GM19397 (cell line): ENCODE measurements at regions not wholly inside any gene's neighbourhood (a gene's known extent, or its start where the extent isn't known, plus 50 kb on each side); places are given as distances from the start of the nearest gene placed in this dataset.
A peak's percentile ranks its signal among the peaks of the same experiment; 100 is the strongest.
"Not testable (repeated sequence)": the region's sequence is repeated elsewhere in the genome, so short reads cannot be mapped to it uniquely, and the experiment has no call there.

Experiments used
- ATAC-seq: cut with Tn5 transposase; IDR thresholded peaks from one replicate; pipeline ENCODE4 v1.9.1; 2021; ENCODE audit warnings: mild to moderate bottlenecking, moderate library complexity; ENCODE audit not compliant: unreplicated experiment

DNA sequence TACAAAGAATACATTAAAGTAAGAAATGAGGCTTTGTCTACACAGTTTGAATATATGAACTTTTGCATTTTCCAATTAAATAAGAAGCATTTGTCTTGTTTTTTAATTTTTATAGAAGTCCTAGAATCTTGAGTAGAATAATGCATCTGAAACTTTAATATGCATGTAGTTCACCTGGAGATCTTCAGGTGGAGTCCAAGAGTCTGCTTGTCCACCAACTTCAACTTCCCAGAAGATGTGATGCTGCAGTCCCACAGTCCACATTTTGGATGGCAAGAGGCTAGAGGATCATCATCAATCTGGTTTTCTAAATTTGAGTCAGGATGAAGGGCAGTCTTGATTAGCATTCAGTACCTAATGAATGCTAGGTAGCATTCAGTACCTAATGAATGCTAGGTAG is 357.6 kb upstream of the SOX2 start:
- ATAC-seq: no peak

DNA sequence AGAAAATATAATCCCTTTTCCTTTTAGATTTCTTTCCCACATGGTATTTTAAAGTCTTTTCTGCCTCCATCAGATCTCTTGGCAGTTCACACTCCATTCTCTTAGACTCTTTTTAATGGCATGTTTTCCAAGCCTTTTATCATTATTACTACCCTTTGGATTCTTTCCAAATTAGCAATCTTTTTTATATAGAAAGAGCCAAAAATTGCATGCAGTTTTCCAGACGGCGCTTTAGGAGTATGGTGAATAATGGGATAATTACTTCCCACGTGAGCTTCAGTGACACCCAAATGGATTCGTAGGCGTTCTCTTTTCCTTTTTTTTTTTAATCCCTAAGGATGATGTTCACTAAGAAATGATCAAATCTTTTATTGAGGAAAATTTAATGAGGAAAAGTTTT is 354.8 kb upstream of the DNAJC19 start:
- ATAC-seq: no peak

DNA sequence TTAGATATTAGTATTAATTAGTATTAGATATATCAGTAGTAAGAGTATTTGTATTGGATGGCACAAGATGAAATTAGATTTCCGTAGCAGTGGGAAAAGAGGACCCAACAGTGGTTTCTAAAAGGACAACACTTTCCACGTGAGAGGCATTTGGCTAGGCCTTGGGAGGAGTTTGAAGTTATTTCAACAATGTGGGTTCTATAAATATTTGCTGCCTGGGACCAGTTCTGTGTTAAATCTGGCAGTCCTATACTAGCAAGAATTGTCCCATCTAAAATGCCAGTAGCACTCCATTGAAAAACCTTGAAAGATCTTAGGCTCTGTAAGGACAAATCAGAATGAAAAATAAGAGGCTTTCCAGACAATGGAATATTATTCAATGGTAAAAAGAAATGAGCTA is 347.1 kb upstream of the DNAJC19 start:
- no peak for ATAC-seq

DNA sequence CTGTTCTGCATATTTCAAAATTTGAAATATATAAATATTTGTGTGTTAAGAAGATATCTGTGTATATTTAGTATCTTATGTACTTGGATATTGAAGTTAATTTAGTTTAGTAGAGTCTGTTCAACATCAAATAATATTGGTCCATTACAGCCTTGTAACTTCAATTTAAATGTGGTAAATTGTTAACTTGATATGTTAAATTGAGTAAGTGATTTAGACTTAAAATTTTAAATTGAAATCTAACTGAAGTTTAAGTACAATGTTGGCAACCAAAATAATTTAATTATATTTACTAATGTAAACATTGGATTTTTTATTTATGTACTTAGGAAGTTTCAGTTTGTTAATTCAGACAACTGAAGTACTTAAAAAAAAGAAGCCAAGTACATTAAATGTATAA is 343.9 kb upstream of the DNAJC19 start:
- ATAC-seq: no peak

DNA sequence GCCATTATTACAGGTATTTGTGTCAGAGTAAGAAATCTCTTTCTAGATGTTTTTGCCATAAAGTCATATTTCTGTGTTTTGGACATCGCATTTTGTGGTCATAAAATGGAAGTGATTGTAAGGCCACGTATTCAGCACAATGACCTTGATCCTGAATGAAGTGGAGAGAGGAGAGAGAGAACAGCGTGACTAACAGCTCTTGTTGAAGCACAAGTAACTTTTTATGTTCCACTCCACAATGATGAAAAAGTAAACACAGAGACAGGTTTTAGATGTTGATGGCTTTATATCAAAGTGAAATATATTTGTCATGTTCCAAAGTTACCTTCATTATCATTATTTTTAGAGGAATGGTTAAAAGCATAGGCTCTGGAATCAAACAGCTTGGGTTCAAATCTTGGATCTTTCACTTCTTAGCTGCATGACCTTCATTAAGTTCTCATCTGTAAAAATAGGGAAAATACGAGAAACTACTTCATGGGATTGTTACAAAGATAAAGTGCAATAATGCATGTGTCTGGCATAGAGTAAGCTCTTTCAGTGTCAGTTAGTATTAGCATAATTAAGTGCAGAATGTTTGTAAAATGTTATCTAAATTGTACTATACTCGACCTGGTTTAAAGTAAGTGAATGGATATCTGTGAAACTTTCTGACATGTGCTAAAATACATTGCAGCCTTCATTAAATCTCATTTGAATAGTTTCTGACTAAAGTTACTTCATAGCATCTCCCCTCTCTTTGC is 341.5 kb upstream of the DNAJC19 start:
- no peak for ATAC-seq

DNA sequence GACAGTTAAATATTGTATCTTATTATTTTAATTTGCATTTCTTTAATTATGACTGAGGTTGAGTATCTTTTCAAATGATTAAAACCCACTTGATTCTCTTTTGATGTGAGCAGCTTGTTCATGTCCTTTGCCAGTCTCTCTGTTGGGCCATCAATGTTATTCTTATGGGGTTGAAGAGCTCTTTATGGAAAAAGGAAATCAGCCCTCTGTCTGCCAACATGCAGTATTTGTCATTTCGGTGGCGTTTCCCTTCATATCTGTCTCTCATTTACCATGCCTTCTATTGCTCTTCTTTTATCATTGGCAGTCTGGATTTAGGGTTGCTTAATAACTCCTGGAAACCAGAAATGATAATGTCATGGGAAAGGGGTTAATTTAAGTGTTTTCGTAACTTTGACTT is 340.7 kb upstream of the DNAJC19 start:
- ATAC-seq: no peak

DNA sequence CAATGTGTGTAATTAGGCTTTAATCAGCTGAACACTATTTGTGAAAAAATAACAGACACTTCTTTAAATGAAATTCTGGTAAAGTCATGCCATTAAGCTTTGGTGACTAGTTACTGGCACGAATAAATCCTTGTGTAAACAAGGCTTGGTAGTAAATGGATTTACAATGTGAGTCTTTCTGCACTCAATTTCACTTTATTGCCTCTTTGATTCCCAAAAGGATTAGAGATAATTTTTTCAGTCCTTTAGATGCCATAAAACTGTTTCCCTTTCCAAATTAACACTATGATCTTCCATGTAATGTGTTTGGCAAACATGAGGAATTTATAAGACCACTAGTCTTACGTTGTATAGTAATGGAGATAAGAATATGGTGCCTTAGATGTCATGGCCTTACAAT is 339.5 kb upstream of the DNAJC19 start:
- no peak for ATAC-seq

DNA sequence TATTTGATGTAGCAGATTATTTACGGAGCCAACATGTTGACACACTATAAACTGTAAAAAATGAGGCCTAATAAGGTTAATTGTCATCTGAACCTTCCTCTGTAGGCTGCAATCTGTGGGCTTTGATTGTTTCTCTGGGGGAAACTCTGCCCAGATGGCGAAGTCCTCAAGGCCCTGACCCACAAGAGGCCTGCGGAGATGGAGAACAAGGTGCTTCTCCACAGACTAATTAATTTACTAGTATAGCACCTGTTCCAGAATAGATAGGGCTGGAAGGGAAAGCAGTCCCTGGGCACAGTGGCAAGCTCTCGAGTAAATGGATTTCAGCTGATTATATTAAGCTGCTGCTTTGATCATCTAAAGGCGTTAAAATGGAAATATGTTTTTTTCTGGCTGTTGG is 338.8 kb upstream of the DNAJC19 start:
- no peak for ATAC-seq

DNA sequence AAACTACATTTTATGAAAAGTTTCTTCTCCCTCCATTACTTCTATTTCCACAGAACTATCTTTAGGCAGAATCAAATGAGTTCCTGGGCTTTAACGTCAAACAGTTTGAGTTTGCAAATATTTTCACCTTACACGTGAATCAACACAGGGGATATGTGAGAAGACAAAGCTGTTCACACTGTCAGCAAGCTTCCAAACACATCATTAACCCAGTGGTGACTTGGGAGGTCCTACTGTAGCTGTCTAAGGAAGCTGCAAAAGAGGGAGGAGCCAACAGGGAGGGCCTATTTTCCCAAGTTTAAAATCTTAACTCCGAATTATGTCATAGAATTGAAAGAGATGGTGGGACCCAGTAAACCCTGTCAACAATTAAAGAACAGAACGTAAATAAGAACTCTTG is 337.8 kb upstream of the DNAJC19 start:
- ATAC-seq: no peak

DNA sequence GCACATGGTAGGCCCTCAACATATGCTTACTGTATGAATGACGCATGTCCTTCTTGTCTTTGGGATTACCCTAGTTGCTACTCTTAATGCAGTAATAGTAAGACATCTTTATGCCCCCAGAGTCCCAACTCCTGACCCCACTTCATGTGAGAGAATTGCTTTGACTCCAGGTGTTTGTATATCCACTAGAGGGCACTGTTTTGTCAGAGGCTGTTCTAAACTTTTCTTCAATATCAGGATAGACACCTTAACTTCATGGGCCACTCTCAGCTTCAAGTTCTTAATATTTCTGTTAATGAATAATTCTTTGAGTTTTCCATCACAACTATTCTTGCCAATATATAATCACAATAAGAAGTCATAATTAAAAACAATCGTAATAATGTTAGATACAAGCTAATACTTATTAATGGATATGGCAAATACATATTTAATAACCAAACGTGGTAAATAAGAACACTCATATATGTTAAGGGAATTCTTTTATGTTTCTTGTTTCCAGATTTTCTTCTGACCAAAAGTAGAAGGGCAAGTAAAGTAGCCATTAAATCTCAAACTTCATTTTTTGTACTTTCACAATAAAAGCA is 337.2 kb upstream of the DNAJC19 start:
- peak; percentile 55 for ATAC-seq

DNA sequence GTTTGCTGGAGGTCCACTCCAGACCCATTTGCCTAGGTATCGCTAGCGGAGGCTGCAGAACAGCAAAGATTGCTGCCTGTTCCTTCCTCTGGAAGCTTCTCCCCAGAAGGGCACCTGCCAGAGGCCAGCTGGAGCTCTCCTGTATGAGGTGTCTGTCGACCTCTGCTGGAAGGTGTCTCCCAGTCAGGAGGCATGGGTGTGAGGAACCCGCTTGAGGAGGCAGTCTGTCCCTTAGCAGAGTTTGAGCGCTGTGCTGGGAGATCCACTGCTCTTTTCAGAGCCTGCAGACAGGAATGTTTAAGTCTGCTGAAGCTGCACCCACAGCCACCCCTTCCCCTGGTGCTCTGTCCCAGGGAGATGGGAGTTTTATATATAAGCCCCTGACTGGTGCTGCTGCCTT is 335.0 kb upstream of the DNAJC19 start:
- ATAC-seq: not testable (repeated sequence)

DNA sequence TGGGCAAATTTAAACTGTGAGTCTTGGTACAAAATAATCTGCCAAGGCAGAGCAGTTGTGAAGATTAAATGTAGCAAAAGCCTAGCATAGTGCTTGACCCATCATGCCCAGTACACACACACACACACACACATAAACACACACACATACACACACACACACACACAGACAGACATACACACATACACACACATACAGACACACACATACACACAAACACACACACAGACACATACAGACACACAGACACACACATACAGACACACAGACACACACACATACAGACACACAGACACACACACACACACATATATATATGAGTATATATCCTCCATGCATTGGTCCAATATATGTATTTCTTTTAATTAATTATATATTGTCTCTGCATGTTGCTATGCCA is 328.8 kb upstream of the DNAJC19 start:
- no peak for ATAC-seq

DNA sequence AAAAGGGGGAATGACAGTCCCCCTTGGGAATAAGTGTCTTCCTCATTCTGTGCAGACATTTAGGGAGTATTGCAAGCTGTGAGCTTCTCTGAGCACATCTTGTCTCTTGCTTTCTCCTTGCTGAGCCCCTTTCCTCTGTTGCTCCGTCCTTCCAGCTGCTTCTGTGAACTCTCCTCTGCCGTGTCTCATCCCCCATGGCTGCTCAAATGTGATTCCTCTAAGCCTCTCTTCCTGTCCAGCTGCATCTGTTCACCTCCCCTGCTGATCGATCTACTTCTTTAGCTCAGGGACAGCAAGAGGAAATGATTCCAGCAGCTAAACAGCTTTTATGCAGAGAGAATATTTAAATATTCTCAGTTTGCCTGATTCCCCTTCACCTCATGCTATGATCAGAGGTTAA is 328.0 kb upstream of the DNAJC19 start:
- ATAC-seq: no peak

DNA sequence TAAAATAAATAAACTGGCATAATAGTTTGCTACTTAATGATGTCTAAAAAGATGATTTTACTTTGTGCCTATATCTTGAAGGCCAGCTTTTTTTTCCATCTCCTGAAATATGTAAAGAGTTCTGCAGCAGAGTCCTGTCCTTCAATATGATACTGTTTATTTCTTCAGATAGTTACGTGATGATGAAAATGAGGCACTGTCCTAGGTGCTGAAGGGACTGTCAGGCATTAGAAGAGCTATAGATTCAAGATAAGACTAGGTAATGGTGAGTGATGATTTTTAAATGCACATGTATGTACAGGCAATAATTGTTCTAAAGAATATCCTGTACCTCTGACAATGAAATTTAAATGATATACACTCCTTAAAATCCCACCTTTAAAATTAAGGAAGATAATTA is 326.9 kb upstream of the DNAJC19 start:
- ATAC-seq: no peak

DNA sequence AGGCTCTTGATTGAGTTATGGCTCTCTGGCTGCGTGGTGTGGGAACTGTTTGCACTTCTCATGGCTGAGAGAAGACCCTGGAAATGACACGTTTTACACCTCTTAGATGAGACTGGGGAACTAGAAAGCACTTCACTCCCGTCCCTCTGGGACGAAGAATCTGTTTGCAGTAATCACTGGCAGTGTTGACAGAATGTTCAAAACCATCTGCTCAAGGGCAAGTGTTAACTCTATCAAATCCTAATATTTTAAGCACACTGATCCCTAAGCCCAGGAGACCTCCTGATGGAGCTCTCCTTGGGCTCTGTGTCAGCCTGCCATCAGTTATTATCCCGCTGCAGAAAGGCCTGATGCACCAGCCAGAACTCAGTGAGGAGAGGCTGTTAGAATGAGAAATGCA is 323.8 kb upstream of the DNAJC19 start:
- ATAC-seq: no peak

DNA sequence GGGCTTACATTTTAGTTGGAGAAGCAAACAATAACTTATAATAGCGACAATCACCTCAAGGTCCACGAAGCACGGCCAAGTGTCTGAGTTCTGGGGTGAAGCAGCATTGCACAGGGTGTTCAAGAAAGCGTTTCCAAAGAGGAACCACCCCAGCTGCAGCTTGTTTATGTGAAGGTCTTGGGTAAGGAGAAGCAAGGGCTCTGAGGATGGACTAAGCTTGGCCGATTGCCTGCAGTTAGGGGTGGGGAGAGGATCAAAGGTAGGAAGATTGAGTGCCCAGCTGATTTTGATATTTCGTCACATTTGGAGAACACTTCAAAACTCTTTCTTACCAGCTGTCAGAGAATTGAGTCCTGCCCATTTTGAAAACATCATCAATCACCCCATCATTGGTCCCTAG is 321.6 kb upstream of the DNAJC19 start:
- no peak for ATAC-seq

DNA sequence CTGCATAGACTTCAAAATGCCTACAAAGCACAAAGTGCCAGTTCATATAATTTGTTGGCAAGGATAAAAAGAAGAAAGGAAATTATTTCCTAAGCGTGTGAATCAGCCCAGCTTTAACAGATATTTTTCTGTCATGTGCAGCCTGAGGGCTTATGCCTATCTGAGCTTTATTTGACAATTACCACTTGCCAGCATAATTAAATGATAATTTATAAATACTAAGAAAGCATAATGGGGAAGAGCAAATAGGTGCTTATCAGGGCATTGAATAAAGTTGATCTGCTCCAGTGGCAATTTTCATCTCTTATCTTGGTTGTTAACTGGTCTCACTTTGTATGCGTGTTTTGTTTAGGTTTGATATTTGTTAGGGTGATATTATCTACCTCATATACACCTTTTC is 313.4 kb upstream of the DNAJC19 start:
- no peak for ATAC-seq

DNA sequence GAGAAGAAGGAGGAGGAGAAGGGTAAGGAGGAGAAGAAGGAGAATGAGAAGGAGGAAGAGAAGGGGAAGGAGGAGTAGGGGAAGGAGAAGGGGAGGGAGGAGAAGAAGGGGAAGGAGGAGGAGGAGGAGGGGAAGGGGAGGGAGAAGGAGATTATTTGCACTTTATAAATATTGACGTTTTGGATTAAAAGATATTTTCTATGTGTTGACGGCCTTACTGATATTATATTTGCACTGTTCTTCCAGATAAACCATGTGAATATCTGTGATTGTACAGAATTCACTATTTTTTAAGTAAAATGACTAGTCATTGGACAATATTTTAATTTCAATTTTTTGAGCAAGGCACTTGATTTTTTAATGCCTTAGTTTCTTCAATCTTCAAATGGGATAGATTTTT is 310.5 kb upstream of the DNAJC19 start:
- no peak for ATAC-seq

DNA sequence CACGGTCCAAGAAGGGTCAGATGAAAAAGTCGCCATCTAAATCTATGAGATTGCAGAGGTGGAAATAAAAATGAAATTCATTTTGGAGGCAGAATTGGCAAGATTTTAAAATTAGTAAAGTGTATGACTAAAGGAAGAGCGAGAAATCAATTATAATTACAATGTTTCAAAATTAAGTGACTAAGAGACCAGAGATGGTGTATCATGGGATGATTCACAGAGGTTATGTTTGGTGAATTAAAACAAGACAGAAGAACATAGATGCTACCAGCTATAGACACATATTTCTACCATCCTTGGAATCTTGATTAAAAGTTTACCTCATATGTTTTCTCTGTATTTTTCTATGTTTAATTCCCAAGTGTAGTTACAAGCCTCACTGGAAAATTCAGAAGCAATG is 308.9 kb upstream of the DNAJC19 start:
- no peak for ATAC-seq

DNA sequence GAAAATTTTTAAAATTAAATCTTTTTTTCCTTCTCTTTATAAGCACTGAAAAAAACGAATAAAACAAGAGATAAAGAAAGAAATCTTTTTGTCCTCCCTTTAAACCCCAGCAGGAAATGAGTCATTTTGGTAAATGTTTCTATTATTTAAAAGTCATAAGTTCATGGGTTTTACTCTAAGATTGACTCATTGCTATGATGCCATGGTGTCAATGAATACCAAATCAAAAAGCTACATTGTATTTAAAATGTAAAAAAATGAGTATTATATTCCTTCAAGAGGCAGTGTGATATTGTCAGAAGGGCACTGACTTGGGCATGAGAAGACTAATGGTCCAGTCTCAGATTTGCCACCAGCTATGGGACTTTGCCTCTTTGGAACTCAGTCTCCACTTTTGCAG is 303.4 kb upstream of the DNAJC19 start:
- ATAC-seq: no peak

DNA sequence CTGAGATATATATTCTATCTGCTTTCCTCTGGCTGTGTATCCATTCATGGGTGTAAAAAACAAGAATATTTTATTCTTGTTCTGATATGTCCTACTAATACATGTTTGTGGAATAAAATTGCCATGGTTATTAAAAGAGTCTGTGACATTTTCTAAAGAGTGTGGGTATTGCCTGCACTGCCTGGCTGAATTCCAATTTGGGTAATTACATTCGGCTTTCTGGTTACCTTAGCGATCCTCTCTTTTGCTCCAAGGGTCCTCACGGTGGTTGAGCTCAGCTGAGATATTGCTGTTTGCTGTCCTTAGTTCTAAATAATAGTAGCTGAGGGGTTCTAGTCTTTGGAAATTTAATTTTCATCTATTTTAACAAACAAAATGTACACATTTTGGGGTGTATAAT is 301.4 kb upstream of the DNAJC19 start:
- no peak for ATAC-seq

DNA sequence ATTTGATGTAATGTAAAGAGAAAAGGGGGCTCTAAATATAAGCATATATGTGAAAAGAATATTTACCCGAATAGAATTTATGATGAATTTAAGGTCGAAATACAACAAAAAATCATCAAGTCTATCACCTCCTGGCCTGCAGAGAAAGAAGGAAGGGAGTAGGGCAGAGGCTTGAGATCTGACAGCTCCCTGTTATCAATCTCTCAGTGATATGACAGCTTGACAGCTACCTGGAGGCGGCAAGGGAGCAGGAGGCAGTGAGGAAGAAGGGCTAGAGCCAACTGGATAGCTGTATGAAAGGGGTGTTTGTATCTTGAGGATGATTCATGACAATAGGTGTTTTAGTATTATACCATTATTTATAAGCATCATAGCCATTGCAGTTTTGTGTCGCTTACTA is 299.8 kb upstream of the DNAJC19 start:
- no peak for ATAC-seq

DNA sequence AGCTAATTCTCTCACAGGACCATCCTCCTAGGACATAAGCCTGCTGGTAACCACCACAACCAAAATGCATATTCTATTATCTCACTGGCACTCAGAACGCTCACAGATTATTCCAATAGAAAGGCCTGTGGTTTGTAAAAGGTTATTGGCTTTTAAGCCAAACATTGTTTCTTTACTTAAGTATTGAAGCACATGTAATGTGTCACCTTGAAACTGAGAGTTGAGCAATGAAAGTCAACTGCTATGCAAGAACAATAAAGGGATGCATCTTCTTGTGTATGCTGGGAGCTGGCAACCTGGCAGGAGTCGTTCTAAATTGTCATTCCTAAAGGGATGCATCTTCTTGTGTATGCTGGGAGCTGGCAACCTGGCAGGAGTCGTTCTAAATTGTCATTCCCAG is 298.6 kb upstream of the DNAJC19 start:
- ATAC-seq: no peak
